ENCODE measurements at regions not wholly inside any gene's neighbourhood (a gene's known extent, or its start where the extent isn't known, plus 50 kb on each side); places are given as distances from the start of the nearest gene placed in this dataset.

- Histone ChIP-seq H3K27ac (no peak overlapping the region), H3K4me3 (no peak overlapping the region), H3K4me1 (peaks cover 15% of the 10 kb centered on the region), H3K36me3 (no peaks in the 10 kb centered on the region), H3K27me3 (no peaks in the 10 kb centered on the region), H3K9me3 (no peaks in the 10 kb centered on the region)
- TF ChIP-seq POLR2AphosphoS5 (IDR thresholded peaks at IDR 0.05; ENCODE audit: insufficient read depth in 1 of 2, low read depth in 1 of 2) (no peak), CTCF (IDR thresholded peaks at IDR 0.05) (no peak), POLR2A (IDR thresholded peaks at IDR 0.05) (no peak)
- DNase-seq (ENCODE audit: extremely low spot score in 2 of 2): no peak
- intact Hi-C loops (cut with DNase I): no loop called here
These were observed 129.5 kb upstream of the GGTLC1 start for GRCh38 chr20:24118034-24118433.

GRCh38 chr20:24117383-24117782 is 128.8 kb upstream of the GGTLC1 start:
- intact Hi-C loops (cut with DNase I): no loop called here
- TF ChIP-seq POLR2A (IDR thresholded peaks at IDR 0.05) (no peak), POLR2AphosphoS5 (IDR thresholded peaks at IDR 0.05; ENCODE audit: insufficient read depth in 1 of 2, low read depth in 1 of 2) (no peak), CTCF (IDR thresholded peaks at IDR 0.05) (no peak)
- DNase-seq (ENCODE audit: extremely low spot score in 2 of 2): no peak
- Histone ChIP-seq H3K27ac (no peak overlapping the region), H3K4me3 (no peak overlapping the region), H3K9me3 (no peaks in the 10 kb centered on the region), H3K36me3 (no peaks in the 10 kb centered on the region), H3K27me3 (no peaks in the 10 kb centered on the region), H3K4me1 (peaks cover 15% of the 10 kb centered on the region)

GRCh38 chr20:24116611-24117010 is 128.0 kb upstream of the GGTLC1 start:
- H3K27me3 ChIP-seq: no peaks in the 10 kb centered on the region
- no peak overlapping the region for H3K27ac ChIP-seq
- H3K36me3 ChIP-seq: no peaks in the 10 kb centered on the region
- peaks cover 15% of the 10 kb centered on the region for H3K4me1 ChIP-seq
- no peak overlapping the region for H3K4me3 ChIP-seq
- no peak for DNase-seq (ENCODE audit: extremely low spot score in 2 of 2)
- intact Hi-C loops (cut with DNase I): no loop called here
- H3K9me3 ChIP-seq: no peaks in the 10 kb centered on the region
- TF ChIP-seq POLR2A (IDR thresholded peaks at IDR 0.05) (no peak), POLR2AphosphoS5 (IDR thresholded peaks at IDR 0.05; ENCODE audit: insufficient read depth in 1 of 2, low read depth in 1 of 2) (no peak), CTCF (IDR thresholded peaks at IDR 0.05) (no peak)

- H3K4me1 ChIP-seq: no peaks in the 10 kb centered on the region
- no peak for DNase-seq (ENCODE audit: extremely low spot score in 2 of 2)
- intact Hi-C loops (cut with DNase I): no loop called here
- no peak overlapping the region for H3K4me3 ChIP-seq
- no peaks in the 10 kb centered on the region for H3K27me3 ChIP-seq
- H3K9me3 ChIP-seq: no peaks in the 10 kb centered on the region
- H3K36me3 ChIP-seq: no peaks in the 10 kb centered on the region
- no peak for TF ChIP-seq CTCF (IDR thresholded peaks at IDR 0.05)
- TF ChIP-seq POLR2AphosphoS5 (IDR thresholded peaks at IDR 0.05; ENCODE audit: insufficient read depth in 1 of 2, low read depth in 1 of 2): no peak
- TF ChIP-seq POLR2A (IDR thresholded peaks at IDR 0.05): no peak
- H3K27ac ChIP-seq: no peak overlapping the region
These were observed 123.8 kb upstream of the GGTLC1 start for GRCh38 chr20:24112360-24112759.

- no peaks in the 10 kb centered on the region for H3K27me3 ChIP-seq
- no peak overlapping the region for H3K27ac ChIP-seq
- no peak for DNase-seq (ENCODE audit: extremely low spot score in 2 of 2)
- TF ChIP-seq POLR2AphosphoS5 (IDR thresholded peaks at IDR 0.05; ENCODE audit: insufficient read depth in 1 of 2, low read depth in 1 of 2) (no peak), CTCF (IDR thresholded peaks at IDR 0.05) (no peak), POLR2A (IDR thresholded peaks at IDR 0.05) (no peak)
- H3K4me1 ChIP-seq: no peaks in the 10 kb centered on the region
- H3K36me3 ChIP-seq: no peaks in the 10 kb centered on the region
- H3K4me3 ChIP-seq: no peak overlapping the region
- no peaks in the 10 kb centered on the region for H3K9me3 ChIP-seq
- intact Hi-C loops (cut with DNase I): no loop called here
These were observed 123.3 kb upstream of the GGTLC1 start for GRCh38 chr20:24111858-24112257.

Data from vagina (tissue), 2 donors.